ENCODE measurements at regions not wholly inside any gene's neighbourhood (a gene's known extent, or its start where the extent isn't known, plus 50 kb on each side); places are given as distances from the start of the nearest gene placed in this dataset.

DNA sequence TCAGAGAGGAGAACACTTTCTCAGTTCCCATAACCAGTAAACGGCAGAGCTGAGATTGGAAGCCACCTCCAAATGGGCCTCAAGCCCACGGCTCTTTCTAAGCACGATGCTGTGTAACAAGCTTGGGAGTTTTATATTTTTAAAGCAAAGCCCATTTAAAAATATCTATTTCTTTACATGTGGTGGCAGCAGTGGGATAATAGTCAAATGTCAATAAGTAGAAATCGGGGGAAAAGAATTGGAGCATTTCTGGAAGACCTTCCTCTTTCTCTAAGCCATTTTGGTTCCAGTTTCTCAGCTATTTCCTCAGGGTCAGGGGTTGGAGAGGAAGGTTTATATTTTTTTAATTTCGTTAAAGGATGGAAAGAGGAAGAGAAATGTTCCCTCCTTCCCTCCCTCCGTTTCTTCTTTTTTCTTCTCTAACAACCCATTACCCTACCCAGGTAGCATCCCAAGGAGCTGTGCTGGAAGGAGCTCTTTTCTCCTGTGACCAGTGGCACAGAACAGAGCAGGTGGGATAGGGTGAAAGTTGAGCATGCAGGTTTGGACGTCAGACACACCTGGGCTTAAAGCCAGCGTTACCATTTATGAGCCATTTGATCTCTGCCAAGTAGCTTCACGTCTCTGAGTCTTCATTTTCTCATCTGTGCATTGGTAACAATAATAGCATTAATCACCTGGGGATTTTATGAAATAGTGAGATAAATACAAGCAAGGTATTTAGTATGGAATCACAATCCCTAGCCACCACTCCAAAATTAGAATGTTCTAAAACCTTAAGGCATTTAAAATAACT lies 515.7 kb downstream of the RPS24 start:
- Mint-ChIP-seq H3K4me3 (ENCODE audit: unreplicated experiment) (no peak overlapping the region), H3K27ac (ENCODE audit: unreplicated experiment) (no peak overlapping the region), H3K36me3 (ENCODE audit: unreplicated experiment) (peaks cover 3% of the 10 kb centered on the region), H3K9me3 (ENCODE audit: unreplicated experiment) (no peaks in the 10 kb centered on the region), H3K27me3 (ENCODE audit: unreplicated experiment) (peaks cover 14% of the 10 kb centered on the region), H3K4me1 (ENCODE audit: low read depth, unreplicated experiment) (peaks cover 22% of the 10 kb centered on the region)
- TF ChIP-seq, protein P1, sequence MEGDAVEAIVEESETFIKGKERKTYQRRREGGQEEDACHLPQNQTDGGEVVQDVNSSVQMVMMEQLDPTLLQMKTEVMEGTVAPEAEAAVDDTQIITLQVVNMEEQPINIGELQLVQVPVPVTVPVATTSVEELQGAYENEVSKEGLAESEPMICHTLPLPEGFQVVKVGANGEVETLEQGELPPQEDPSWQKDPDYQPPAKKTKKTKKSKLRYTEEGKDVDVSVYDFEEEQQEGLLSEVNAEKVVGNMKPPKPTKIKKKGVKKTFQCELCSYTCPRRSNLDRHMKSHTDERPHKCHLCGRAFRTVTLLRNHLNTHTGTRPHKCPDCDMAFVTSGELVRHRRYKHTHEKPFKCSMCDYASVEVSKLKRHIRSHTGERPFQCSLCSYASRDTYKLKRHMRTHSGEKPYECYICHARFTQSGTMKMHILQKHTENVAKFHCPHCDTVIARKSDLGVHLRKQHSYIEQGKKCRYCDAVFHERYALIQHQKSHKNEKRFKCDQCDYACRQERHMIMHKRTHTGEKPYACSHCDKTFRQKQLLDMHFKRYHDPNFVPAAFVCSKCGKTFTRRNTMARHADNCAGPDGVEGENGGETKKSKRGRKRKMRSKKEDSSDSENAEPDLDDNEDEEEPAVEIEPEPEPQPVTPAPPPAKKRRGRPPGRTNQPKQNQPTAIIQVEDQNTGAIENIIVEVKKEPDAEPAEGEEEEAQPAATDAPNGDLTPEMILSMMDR (IDR thresholded peaks at IDR 0.05; ENCODE audit: partially characterized antibody, unreplicated experiment), result no peak
- DNase-seq, result no peak

DNA sequence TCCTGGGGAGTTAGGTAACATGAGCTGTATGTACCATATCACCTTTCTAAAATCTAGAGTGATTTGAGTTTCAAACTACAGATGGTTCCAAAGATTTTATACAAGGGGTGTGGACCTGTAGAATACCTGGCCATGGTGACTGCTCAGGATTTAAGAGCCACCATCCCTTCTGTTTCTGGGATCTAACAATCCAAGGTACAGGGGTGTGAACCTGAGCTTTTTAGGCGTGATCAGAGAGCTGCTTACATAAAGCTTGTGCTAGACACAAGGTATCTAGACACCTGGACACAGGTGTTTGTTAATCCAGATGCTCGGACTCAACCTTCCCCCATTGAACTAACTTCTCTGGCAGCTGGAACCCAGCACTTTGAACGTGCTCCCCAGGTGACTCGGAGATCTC lies 516.4 kb downstream of the RPS24 start:
- Mint-ChIP-seq H3K4me1 (ENCODE audit: low read depth, unreplicated experiment) (peaks cover 22% of the 10 kb centered on the region), H3K36me3 (ENCODE audit: unreplicated experiment) (peaks cover 3% of the 10 kb centered on the region), H3K4me3 (ENCODE audit: unreplicated experiment) (no peak overlapping the region), H3K9me3 (ENCODE audit: unreplicated experiment) (peaks cover 1% of the 10 kb centered on the region), H3K27me3 (ENCODE audit: unreplicated experiment) (peaks cover 14% of the 10 kb centered on the region), H3K27ac (ENCODE audit: unreplicated experiment) (no peak overlapping the region)
- TF ChIP-seq, protein P1 (IDR thresholded peaks at IDR 0.05; ENCODE audit: partially characterized antibody, unreplicated experiment), result no peak
- DNase-seq, result no peak

DNA sequence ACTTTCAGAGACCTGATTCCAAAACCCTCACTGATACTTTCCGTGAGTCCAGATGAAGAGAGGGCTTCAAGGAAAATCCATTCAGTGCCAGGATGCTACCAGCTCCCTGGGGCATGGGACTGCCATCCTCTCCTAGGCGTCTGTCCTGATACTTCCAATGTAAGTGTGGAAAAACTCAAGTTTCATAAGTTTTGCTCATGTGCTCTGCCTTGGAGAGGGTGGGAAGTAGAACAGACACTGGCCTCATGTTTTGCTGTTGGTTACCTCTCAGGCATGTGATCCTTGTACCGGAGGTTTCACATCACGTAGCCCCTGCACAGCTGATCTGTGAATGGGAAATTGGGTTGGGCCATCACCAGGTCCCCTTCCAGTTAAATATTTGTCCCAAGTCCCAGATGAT lies 517.1 kb downstream of the RPS24 start:
- peaks cover 3% of the 10 kb centered on the region for H3K36me3 Mint-ChIP-seq (ENCODE audit: unreplicated experiment)
- no peak overlapping the region for H3K27ac Mint-ChIP-seq (ENCODE audit: unreplicated experiment)
- TF ChIP-seq, protein P1 (IDR thresholded peaks at IDR 0.05; ENCODE audit: partially characterized antibody, unreplicated experiment), result no peak
- H3K4me3 Mint-ChIP-seq (ENCODE audit: unreplicated experiment), result no peak overlapping the region
- H3K27me3 Mint-ChIP-seq (ENCODE audit: unreplicated experiment), result peaks cover 14% of the 10 kb centered on the region
- no peak for DNase-seq
- peaks cover 1% of the 10 kb centered on the region for H3K9me3 Mint-ChIP-seq (ENCODE audit: unreplicated experiment)
- peaks cover 22% of the 10 kb centered on the region for H3K4me1 Mint-ChIP-seq (ENCODE audit: low read depth, unreplicated experiment)

DNA sequence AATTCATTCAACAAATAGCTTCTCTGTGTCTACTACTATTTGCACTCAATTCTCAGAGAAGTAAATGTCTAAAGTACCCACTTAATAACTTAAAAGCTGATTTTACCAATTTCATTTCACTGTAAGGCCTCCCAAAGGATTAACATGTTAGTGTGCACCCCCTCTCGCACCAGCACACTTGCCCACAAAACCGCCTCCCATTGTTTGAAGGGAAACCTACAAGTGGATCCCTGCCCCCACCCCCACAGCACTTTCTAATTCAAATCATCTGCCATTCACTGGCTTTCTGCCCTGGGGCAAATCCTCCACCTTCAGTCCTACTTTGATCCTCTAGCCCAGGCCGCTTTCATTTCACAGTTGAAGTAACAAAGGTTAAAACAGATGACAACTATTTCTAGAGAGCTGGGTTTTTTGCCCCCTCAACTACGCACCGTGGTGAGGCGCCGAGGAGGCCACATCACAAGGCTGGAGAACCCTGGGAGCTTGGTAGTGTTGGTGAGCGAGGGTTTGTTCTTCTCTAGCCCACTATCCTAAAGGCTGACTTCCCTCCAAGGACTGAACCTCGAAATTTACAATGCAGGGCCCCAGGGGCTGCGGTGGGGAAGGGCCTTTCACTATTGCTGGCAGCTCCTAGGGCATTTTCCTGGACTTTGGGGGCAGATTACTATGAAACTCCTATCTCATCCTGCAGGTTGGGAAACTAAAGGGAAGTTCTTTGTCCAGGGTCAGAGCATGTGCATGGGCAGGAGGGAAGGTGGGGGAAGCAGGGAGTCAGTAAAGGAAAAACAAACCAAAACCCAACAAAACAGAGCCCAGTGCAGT lies 517.4 kb upstream of the ZMIZ1 start:
- no peak overlapping the region for H3K4me3 Mint-ChIP-seq (ENCODE audit: unreplicated experiment)
- peaks cover 14% of the 10 kb centered on the region for H3K27me3 Mint-ChIP-seq (ENCODE audit: unreplicated experiment)
- peaks cover 22% of the 10 kb centered on the region for H3K4me1 Mint-ChIP-seq (ENCODE audit: low read depth, unreplicated experiment)
- TF ChIP-seq, protein P1 (IDR thresholded peaks at IDR 0.05; ENCODE audit: partially characterized antibody, unreplicated experiment), result no peak
- H3K9me3 Mint-ChIP-seq (ENCODE audit: unreplicated experiment), result peaks cover 1% of the 10 kb centered on the region
- DNase-seq, result no peak
- peaks cover 3% of the 10 kb centered on the region for H3K36me3 Mint-ChIP-seq (ENCODE audit: unreplicated experiment)
- no peak overlapping the region for H3K27ac Mint-ChIP-seq (ENCODE audit: unreplicated experiment)
